H1 (cell line): ENCODE measurements at regions not wholly inside any gene's neighbourhood (a gene's known extent, or its start where the extent isn't known, plus 50 kb on each side); places are given as distances from the start of the nearest gene placed in this dataset.

Experiments used
- ATF2 ChIP-seq: IDR thresholded peaks from 2 replicates; pipeline ENCODE4 v1.6.1; 2012; ENCODE audit warnings: low read length, inconsistent platforms
- CTBP2 ChIP-seq: IDR thresholded peaks from 2 replicates; pipeline ENCODE4 v1.7.0; 2011; ENCODE audit warnings: borderline replicate concordance, mild to moderate bottlenecking, moderate library complexity, mixed read lengths, low read length; ENCODE audit not compliant: insufficient read depth, insufficient read length
- CTCF ChIP-seq, 3 experiments: IDR thresholded peaks; 1 replicate in 2 of 3; 2 replicates in 1 of 3; pipeline versions ENCODE4 v1.5.1 to v1.6.1; 2011; ENCODE audit warnings: low read length in 3 of 3, mild to moderate bottlenecking in 3 of 3, inconsistent platforms in 2 of 3, low read depth in 1 of 3, moderate library complexity in 1 of 3; ENCODE audit not compliant: insufficient read depth in 1 of 3; ENCODE audit errors: control extremely low read depth in 1 of 3
- JUN ChIP-seq: IDR thresholded peaks from 2 replicates; pipeline ENCODE4 v1.6.1; 2011; ENCODE audit warnings: low read depth, mild to moderate bottlenecking, improper control_type of control experiment, low read length
- JUND ChIP-seq: IDR thresholded peaks from 2 replicates; pipeline ENCODE4 v1.6.1; 2011; ENCODE audit warnings: mild to moderate bottlenecking, improper control_type of control experiment, low read length
- SP1 ChIP-seq: IDR thresholded peaks from 2 replicates; pipeline ENCODE4 v1.6.1; 2011; ENCODE audit warnings: low read depth, low read length

GRCh38 chr9:135348076-135348787, 131.3 kb upstream of the PPP1R26 start (continued):
- TF ChIP-seq ATF2 (no peak), CTCF (IDR thresholded peaks at IDR 0.05; ENCODE audit: control extremely low read depth in 1 of 3, insufficient read depth in 1 of 3, low read depth in 1 of 3, low read length in 3 of 3) (no peak), CTBP2 (no peak), JUN (no peak), JUND (no peak), SP1 (no peak)
